ENCODE measurements at regions not wholly inside any gene's neighbourhood (a gene's known extent, or its start where the extent isn't known, plus 50 kb on each side); places are given as distances from the start of the nearest gene placed in this dataset.

DNA sequence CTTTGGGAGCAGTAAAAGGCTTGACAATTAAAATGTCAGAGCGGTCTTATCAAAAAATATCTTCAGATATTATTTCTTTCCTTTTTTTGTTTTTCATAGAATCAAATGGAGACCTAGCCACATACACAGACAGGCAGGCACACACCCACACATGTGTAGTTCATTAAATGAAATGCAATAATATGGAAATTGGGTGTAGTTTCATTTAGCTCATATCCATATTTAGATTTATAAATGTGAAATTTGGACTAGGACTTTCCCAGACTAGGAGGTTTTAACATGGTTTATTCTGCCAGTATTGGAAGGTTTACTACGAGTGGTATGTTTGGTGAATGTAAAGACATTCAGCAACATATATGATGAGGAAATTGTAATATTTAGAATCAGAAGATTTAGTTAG lies 277.7 kb upstream of the NT5E start:
- TF ChIP-seq, protein P1, sequence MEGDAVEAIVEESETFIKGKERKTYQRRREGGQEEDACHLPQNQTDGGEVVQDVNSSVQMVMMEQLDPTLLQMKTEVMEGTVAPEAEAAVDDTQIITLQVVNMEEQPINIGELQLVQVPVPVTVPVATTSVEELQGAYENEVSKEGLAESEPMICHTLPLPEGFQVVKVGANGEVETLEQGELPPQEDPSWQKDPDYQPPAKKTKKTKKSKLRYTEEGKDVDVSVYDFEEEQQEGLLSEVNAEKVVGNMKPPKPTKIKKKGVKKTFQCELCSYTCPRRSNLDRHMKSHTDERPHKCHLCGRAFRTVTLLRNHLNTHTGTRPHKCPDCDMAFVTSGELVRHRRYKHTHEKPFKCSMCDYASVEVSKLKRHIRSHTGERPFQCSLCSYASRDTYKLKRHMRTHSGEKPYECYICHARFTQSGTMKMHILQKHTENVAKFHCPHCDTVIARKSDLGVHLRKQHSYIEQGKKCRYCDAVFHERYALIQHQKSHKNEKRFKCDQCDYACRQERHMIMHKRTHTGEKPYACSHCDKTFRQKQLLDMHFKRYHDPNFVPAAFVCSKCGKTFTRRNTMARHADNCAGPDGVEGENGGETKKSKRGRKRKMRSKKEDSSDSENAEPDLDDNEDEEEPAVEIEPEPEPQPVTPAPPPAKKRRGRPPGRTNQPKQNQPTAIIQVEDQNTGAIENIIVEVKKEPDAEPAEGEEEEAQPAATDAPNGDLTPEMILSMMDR (IDR thresholded peaks at IDR 0.05) = no peak
- no peak for TF ChIP-seq EP300 (IDR thresholded peaks at IDR 0.05)

Measured in ovary (tissue), 3 donors.